Memory B cell (primary cell): ENCODE measurements at regions not wholly inside any gene's neighbourhood (a gene's known extent, or its start where the extent isn't known, plus 50 kb on each side); places are given as distances from the start of the nearest gene placed in this dataset.
"Not testable (repeated sequence)": the region's sequence is repeated elsewhere in the genome, so short reads cannot be mapped to it uniquely, and the experiment has no call there.

Experiments
- ATAC-seq: fragments of 150-1000 bp; cut with Tn5 transposase; 2 replicates; pipeline ENCODE4 v1.10.0; 2021; ENCODE audit warnings: low read depth, mild to moderate bottlenecking, moderate library complexity
- DNase-seq, 2 donors: peaks; one replicate each; pipeline ENCODE4 v3.0.0; 2022; ENCODE audit warnings: low spot score in 2 of 2
- H3K27ac Mint-ChIP-seq: one replicate; pipeline ENCODE4 v1.8.0; 2022; ENCODE audit warnings: mild to moderate bottlenecking, moderate library complexity, mixed read lengths
- H3K27me3 Mint-ChIP-seq: one replicate; pipeline ENCODE4 v1.8.0; 2022; ENCODE audit warnings: mixed read lengths
- H3K36me3 Mint-ChIP-seq: one replicate; pipeline ENCODE4 v1.8.0; 2022; ENCODE audit warnings: mild to moderate bottlenecking, mixed read lengths
- H3K4me1 Mint-ChIP-seq: one replicate; pipeline ENCODE4 v1.8.0; 2022; ENCODE audit warnings: mixed read lengths
- H3K4me3 Mint-ChIP-seq: one replicate; pipeline ENCODE4 v1.8.0; 2022; ENCODE audit warnings: mild to moderate bottlenecking, moderate library complexity, mixed read lengths
- H3K9me3 Mint-ChIP-seq: one replicate; pipeline ENCODE4 v1.8.0; 2022; ENCODE audit warnings: mixed read lengths

DNA sequence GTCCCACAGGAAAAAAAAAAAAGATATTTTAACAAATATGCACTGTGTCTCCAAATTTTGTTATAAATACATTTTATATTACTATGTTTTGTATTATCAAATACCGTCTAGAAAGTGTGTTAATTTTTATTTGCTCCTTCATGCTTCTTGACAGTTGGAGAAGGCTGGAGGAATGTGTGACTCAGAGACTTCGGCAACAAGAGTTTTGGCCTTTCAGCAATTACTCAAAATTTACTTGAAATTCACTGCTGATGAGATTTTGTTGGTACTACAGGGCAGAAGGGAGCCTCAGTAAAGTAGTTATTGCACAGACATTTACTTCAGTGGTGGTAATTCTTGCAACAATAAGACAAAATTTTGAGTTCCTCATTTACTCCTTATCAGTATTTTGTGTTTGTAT, 2164.0 kb downstream of the PCDH7 start:
- Mint-ChIP-seq H3K27me3 (no peaks in the 10 kb centered on the region), H3K36me3 (no peaks in the 10 kb centered on the region), H3K9me3 (no peaks in the 10 kb centered on the region), H3K4me3 (no peak overlapping the region), H3K4me1 (no peaks in the 10 kb centered on the region), H3K27ac (no peak overlapping the region)
- ATAC-seq: no peak
- DNase-seq: no peak

DNA sequence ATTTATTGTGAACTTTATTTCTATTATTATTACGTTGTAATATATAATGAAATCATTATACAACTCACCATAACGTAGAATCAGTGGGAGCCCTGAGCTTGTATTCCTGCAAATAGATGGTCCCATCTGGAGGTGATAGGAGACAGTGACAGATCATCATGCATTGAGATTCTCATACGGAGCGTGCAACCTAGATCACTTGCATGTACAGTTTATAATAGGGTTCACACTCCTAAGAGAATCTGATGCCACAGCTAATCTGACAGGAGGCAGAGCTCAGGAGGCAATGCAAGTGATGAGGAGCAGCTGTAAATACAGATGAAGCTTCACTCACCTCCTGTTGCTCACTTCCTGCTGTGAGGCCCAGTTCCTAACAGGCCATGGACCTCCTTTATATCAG, 2170.2 kb downstream of the PCDH7 start:
- H3K27me3 Mint-ChIP-seq: no peaks in the 10 kb centered on the region
- H3K9me3 Mint-ChIP-seq: peaks cover 3% of the 10 kb centered on the region
- no peak overlapping the region for H3K27ac Mint-ChIP-seq
- H3K36me3 Mint-ChIP-seq: no peaks in the 10 kb centered on the region
- no peak overlapping the region for H3K4me3 Mint-ChIP-seq
- ATAC-seq (no peak), DNase-seq (no peak)
- no peaks in the 10 kb centered on the region for H3K4me1 Mint-ChIP-seq

DNA sequence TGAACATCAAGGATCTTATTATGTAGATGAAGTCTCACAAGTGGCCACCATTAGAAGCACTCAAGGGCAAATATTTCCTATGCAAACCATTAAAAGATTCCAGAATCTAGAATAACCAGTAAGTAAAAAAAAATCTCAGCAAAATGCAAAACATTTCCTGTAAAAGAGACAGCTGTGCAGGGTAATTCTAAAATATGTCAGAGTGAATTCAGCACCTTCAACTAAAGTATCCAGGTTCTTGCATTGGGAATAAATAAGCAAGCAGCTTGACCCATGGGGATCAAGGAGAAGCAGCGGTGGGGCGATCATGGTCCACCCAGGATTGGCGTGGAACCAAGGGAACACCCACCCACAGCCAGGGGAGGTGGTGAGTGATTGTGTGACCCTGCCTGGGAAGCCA, 2188.9 kb downstream of the PCDH7 start:
- H3K27me3 Mint-ChIP-seq: no peaks in the 10 kb centered on the region
- H3K4me3 Mint-ChIP-seq: no peak overlapping the region
- DNase-seq (no peak), ATAC-seq (no peak)
- no peaks in the 10 kb centered on the region for H3K36me3 Mint-ChIP-seq
- no peak overlapping the region for H3K27ac Mint-ChIP-seq
- no peaks in the 10 kb centered on the region for H3K4me1 Mint-ChIP-seq
- H3K9me3 Mint-ChIP-seq: peaks cover 7% of the 10 kb centered on the region

DNA sequence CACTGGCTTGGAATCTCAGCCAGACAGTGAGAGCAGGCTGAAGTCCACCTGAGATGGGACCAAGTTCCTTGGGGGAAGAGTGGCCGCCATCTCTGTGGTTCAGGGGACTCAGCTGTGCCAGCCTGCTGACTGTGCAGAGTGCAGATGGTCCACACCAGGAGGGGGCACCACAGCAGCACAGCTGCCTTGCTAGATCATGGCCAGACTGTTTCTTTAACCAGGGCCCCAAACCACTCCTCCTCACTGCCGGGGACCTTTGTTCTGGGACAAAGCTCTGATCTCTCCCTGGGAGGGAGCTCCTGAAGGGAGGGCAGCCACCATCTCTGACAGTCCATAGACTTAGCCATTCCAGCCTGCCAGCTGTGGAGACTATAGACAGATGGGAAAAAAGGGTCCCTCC, 2189.6 kb downstream of the PCDH7 start:
- Mint-ChIP-seq H3K27me3 (no peaks in the 10 kb centered on the region), H3K36me3 (no peaks in the 10 kb centered on the region), H3K9me3 (peaks cover 5% of the 10 kb centered on the region), H3K4me3 (no peak overlapping the region), H3K4me1 (no peaks in the 10 kb centered on the region), H3K27ac (no peak overlapping the region)
- ATAC-seq: no peak
- DNase-seq: no peak

DNA sequence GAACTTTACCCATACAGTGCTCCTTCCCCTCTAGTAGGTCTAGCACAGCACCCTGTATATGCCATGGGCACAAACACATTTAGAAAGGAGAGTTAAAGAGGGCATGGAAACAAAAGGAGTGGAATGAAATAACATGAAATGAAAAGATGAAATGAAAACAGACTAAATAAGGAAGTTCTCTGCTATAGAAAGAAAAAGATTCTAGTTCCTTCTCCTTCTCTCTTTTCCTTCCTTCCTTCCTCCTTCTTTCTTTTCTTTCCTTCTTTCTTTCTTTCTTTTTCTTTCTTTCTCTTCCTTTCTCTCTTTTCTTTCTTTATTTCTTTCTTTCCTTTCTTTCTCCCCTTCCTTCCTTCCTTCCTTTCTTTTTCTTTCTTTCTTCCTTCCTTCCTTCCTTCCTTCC, 2197.4 kb downstream of the PCDH7 start:
- peaks cover 5% of the 10 kb centered on the region for H3K9me3 Mint-ChIP-seq
- no peak for DNase-seq
- H3K4me3 Mint-ChIP-seq: no peak overlapping the region
- H3K27ac Mint-ChIP-seq: no peak overlapping the region
- no peaks in the 10 kb centered on the region for H3K4me1 Mint-ChIP-seq
- no peaks in the 10 kb centered on the region for H3K36me3 Mint-ChIP-seq
- no peaks in the 10 kb centered on the region for H3K27me3 Mint-ChIP-seq
- no peak for ATAC-seq

DNA sequence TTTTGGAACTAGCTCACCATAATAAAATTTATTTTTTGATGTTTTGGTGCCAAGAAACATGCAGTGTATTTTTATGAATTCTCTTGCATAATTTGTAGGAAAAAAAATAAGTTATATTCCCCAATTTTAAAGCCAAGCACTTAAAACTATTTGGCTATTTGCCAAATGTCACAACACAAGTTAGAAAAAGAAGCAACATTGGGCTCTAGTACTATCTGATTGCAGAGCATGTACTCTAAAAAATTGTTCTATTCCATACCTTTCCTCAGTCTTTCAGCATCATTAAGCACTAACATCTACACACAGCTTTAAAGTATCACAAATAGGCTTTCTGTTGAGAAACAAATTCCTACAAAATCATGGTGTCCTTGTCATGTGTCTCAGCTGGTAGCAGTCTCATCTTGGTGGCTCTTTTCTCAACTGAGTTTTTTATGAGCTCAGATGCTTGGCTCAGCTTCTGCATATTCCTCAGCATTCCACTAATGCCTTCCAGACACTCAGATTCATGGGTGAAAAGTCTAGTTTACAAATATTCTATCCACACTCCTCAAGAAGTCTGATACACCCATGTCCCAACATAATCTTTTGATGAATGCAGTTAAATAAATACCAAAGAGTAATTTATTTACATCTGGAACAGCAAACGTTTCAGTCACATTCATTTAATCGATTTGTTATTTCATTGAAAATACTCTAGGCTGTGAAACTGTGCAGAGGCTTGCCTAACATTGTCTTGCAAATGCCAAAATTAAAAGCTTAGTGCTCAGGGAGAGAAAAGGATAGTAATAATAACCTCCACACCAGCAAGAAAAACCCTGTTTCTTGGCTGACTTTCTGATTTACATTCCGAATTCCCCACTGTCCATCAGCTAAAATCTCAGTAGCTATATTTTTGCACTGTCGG, 2209.9 kb downstream of the PCDH7 start:
- Mint-ChIP-seq H3K27ac (no peak overlapping the region), H3K4me1 (no peaks in the 10 kb centered on the region), H3K9me3 (no peaks in the 10 kb centered on the region), H3K4me3 (no peak overlapping the region), H3K36me3 (no peaks in the 10 kb centered on the region), H3K27me3 (no peaks in the 10 kb centered on the region)
- ATAC-seq: no peak
- DNase-seq: no peak

DNA sequence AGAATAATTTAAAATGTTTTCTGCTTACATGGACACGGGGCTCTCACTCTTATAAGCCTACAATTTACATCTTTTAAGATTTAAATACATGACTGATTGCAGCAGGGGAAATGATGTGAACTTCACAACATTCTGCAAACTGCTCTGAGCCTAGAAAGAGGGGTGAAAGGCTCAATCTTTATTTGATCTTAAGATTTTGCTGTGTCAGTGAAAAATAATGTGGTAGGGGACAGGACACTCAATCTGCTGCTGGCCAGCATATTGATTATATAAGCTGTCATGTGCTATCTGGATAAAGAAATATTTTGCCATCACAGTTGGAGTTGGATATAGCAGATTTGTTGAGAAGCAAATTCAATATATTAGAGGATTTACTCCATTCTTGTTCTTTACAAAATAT, 2210.5 kb downstream of the PCDH7 start:
- Mint-ChIP-seq H3K4me3 (no peak overlapping the region), H3K4me1 (no peaks in the 10 kb centered on the region), H3K9me3 (no peaks in the 10 kb centered on the region), H3K27me3 (no peaks in the 10 kb centered on the region), H3K27ac (no peak overlapping the region), H3K36me3 (no peaks in the 10 kb centered on the region)
- ATAC-seq (no peak), DNase-seq (no peak)

DNA sequence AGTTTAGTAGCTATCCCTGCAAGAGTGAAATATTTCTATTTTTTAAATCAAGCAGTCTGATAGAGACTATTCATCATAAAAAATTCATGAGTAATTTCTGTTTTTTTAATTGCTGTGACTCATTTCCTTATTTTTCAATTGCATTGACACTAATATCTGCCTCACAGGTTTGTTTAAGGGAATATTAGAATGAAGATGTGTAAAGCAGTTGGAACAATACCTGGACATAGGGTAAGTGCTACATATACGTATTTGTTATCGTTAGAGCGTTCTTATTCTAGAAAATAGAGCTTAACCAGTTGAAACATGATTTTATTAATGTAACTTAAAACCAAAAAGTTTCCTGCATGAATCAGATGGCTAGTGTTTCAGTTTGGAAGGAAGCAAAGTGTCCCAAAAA, 2211.3 kb downstream of the PCDH7 start:
- no peaks in the 10 kb centered on the region for H3K27me3 Mint-ChIP-seq
- H3K4me3 Mint-ChIP-seq: no peak overlapping the region
- H3K27ac Mint-ChIP-seq: no peak overlapping the region
- no peak for ATAC-seq
- no peaks in the 10 kb centered on the region for H3K36me3 Mint-ChIP-seq
- H3K9me3 Mint-ChIP-seq: no peaks in the 10 kb centered on the region
- H3K4me1 Mint-ChIP-seq: no peaks in the 10 kb centered on the region
- DNase-seq: no peak

DNA sequence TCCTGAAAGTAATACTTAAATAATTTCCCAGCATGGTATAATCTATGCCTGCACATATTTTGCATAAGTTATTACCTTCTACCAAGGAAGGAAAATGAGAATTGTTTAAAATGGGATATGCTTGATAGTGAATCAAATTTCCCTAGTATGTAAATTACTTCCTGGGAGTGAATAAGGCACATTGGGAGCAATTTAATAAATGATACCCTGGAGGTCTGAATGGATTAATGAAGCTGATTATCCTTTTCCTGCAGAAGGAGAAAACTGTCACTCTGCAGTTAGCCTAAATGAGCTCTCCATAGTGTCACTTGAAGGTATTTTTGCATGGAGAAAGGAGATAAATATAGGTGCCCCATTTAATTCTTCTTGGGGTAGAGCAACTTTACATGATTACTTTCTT, 2212.0 kb downstream of the PCDH7 start:
- no peak for ATAC-seq
- Mint-ChIP-seq H3K4me3 (no peak overlapping the region), H3K4me1 (no peaks in the 10 kb centered on the region), H3K27me3 (no peaks in the 10 kb centered on the region), H3K27ac (no peak overlapping the region), H3K9me3 (no peaks in the 10 kb centered on the region), H3K36me3 (no peaks in the 10 kb centered on the region)
- DNase-seq: no peak

DNA sequence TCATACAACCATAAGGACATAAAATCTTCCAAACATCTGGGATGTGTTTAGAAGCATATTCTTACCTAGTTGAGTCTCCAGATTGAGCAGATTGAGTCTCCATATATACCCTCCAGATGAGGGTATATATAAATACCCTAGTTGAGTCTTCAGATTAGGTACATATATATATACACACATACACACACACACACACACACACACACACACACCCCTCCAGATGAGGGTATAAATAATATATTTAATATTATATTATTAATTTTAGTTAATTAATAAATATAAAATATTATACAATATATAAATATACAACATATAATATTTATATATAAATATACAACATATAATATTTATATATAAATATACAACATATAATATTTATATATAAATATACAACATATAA, 2219.1 kb downstream of the PCDH7 start:
- not testable (repeated sequence) for H3K36me3 Mint-ChIP-seq, H3K27ac Mint-ChIP-seq, H3K4me3 Mint-ChIP-seq, ATAC-seq, H3K4me1 Mint-ChIP-seq, H3K9me3 Mint-ChIP-seq, H3K27me3 Mint-ChIP-seq, DNase-seq

DNA sequence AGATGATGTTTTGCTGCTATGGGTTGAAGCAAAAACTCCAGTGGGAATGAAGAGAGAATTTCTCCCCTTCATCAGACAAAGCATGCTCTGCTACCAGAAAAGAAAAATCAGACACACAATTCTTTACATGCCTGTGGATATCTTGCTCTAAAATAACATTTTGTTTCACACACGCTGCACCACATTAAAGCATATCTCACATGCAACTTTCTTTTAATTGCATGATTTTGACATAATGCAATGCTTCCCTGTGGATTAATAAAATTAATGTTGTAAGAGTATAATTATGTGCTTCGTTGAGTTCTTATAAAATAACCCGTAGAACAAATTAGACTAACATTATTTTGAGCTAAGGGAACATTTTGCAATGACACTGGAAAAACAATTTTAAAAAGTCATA, 2230.7 kb downstream of the PCDH7 start:
- no peaks in the 10 kb centered on the region for H3K36me3 Mint-ChIP-seq
- ATAC-seq (no peak), DNase-seq (no peak)
- no peaks in the 10 kb centered on the region for H3K4me1 Mint-ChIP-seq
- no peak overlapping the region for H3K27ac Mint-ChIP-seq
- no peaks in the 10 kb centered on the region for H3K27me3 Mint-ChIP-seq
- peaks cover 11% of the 10 kb centered on the region for H3K9me3 Mint-ChIP-seq
- H3K4me3 Mint-ChIP-seq: no peak overlapping the region

DNA sequence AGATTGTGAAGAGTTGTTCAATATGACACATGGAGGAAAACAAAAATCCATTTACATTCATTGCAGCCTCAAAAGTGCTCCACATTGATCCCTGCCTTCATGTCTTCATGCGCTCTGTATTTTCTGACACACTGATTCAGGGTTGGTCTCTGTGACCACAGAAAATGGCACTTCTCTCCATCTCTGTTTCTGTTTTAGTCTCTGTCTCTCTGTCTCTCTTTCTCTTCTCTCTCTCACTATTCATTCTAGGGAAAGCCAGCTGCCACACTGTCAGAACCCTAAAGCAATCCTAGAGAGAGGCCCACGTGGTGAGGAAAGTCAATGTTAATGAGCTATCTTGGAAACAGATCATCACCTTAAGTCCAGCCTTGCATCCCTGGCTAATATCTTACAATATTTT, 2238.4 kb downstream of the PCDH7 start:
- no peaks in the 10 kb centered on the region for H3K36me3 Mint-ChIP-seq
- DNase-seq (no peak), ATAC-seq (no peak)
- no peaks in the 10 kb centered on the region for H3K4me1 Mint-ChIP-seq
- H3K4me3 Mint-ChIP-seq: no peak overlapping the region
- H3K9me3 Mint-ChIP-seq: no peaks in the 10 kb centered on the region
- no peak overlapping the region for H3K27ac Mint-ChIP-seq
- no peaks in the 10 kb centered on the region for H3K27me3 Mint-ChIP-seq

DNA sequence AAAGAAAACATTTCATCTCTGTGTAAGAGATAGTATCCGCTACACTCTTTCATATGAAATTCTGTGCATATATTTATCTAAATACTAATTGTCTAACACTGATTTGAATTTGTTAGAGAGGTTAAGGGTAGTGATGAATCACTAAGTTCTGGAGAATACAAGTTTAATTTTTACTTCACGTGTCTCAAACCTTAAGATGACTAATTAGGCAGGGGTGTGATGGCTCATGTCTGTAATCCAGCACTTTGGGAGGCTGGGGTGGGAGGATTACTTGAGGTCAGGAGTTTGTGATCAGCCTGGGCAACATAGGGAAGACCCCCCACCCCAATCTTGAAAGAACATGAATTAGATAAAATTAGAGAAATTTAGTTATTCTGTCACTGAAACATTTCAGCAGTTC, 2241.9 kb downstream of the PCDH7 start:
- no peak overlapping the region for H3K4me3 Mint-ChIP-seq
- ATAC-seq (no peak), DNase-seq (no peak)
- H3K36me3 Mint-ChIP-seq: no peaks in the 10 kb centered on the region
- no peaks in the 10 kb centered on the region for H3K9me3 Mint-ChIP-seq
- H3K4me1 Mint-ChIP-seq: no peaks in the 10 kb centered on the region
- H3K27me3 Mint-ChIP-seq: no peaks in the 10 kb centered on the region
- H3K27ac Mint-ChIP-seq: no peak overlapping the region

DNA sequence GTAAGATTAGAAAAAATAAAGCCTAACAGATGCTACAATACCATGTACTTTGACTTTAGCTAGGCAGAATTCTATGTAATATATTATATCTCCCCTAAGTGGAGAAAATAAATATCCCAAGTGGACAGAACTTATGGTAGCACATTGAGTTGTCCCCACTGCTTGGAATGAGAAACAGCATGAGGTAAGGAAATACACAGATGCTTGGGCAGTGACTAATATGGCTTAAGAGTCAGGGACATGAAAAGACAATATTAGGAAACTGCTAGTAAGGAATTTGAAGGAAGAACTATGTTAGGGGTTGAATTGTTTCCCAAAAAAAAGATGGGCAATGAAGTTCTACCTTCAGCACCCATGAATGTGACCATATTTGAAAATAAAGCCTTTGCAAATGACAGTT, 2265.1 kb downstream of the PCDH7 start:
- Mint-ChIP-seq H3K27me3 (no peaks in the 10 kb centered on the region), H3K4me3 (no peak overlapping the region), H3K27ac (no peak overlapping the region), H3K36me3 (no peaks in the 10 kb centered on the region), H3K4me1 (no peaks in the 10 kb centered on the region), H3K9me3 (no peaks in the 10 kb centered on the region)
- ATAC-seq (no peak), DNase-seq (no peak)

DNA sequence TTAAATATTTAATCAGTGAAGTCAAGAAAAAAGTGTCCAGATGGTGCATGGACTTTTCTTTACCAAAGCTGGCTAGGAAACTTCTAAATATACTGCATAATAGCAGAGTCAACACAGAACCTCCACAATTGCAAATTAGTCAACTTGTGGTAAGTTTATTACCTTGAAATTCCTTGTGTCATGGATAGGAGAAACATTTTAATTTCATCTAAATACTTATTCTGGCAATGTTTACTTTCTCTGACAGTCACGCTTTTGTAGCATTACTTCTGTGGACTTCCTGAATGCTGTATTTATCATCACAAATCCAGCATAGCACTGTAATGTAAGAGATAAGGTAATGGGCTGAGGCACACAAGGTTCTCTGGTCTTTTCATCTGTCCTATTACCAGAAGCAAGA, 2266.1 kb downstream of the PCDH7 start:
- Mint-ChIP-seq H3K4me1 (no peaks in the 10 kb centered on the region), H3K27me3 (no peaks in the 10 kb centered on the region), H3K27ac (no peak overlapping the region), H3K9me3 (no peaks in the 10 kb centered on the region), H3K4me3 (no peak overlapping the region), H3K36me3 (no peaks in the 10 kb centered on the region)
- no peak for ATAC-seq
- no peak for DNase-seq
